ENCODE measurements at regions not wholly inside any gene's neighbourhood (a gene's known extent, or its start where the extent isn't known, plus 50 kb on each side); places are given as distances from the start of the nearest gene placed in this dataset.
A peak's percentile ranks its signal among the peaks of the same experiment; 100 is the strongest.

GRCh38 chr21:43328185-43328957 lies 98.6 kb downstream of the SIK1 start:
- no peak for DNase-seq (ENCODE audit: low read depth in 2 of 2)
- TF ChIP-seq CTCF (IDR thresholded peaks at IDR 0.05; ENCODE audit: low read depth, low read length), result no peak

GRCh38 chr21:43325968-43326715 lies 100.8 kb downstream of the SIK1 start:
- no peak for TF ChIP-seq CTCF (IDR thresholded peaks at IDR 0.05; ENCODE audit: low read depth, low read length)
- no peak for DNase-seq (ENCODE audit: low read depth in 2 of 2)
- H3K4me3 ChIP-seq (replicated peaks in 1 of 2; ENCODE audit: low read depth in 2 of 2, low read length in 2 of 2), result no peak overlapping the region

More at GRCh38 chr21:43328185-43328957, 98.6 kb downstream of the SIK1 start:
- no peak overlapping the region for H3K4me3 ChIP-seq (replicated peaks in 1 of 2; ENCODE audit: low read depth in 2 of 2, low read length in 2 of 2)

- DNase-seq (ENCODE audit: low read depth in 2 of 2), result no peak
- TF ChIP-seq CTCF (IDR thresholded peaks at IDR 0.05; ENCODE audit: low read depth, low read length), result no peak
- H3K4me3 ChIP-seq (replicated peaks in 1 of 2; ENCODE audit: low read depth in 2 of 2, low read length in 2 of 2), result no peak overlapping the region
These were observed 101.9 kb downstream of the SIK1 start for GRCh38 chr21:43325036-43325435.

GRCh38 chr21:43324596-43324995 lies 102.3 kb downstream of the SIK1 start:
- no peak overlapping the region for H3K4me3 ChIP-seq (replicated peaks in 1 of 2; ENCODE audit: low read depth in 2 of 2, low read length in 2 of 2)
- DNase-seq (ENCODE audit: low read depth in 2 of 2), result no peak
- TF ChIP-seq CTCF (IDR thresholded peaks at IDR 0.05; ENCODE audit: low read depth, low read length), result no peak

- DNase-seq (ENCODE audit: low read depth in 2 of 2), result peak in 1 of 2 donors; percentile 41
- TF ChIP-seq CTCF (IDR thresholded peaks at IDR 0.05; ENCODE audit: low read depth, low read length), result no peak
- no peak overlapping the region for H3K4me3 ChIP-seq (replicated peaks in 1 of 2; ENCODE audit: low read depth in 2 of 2, low read length in 2 of 2)
These were observed 103.5 kb downstream of the SIK1 start for GRCh38 chr21:43323244-43324005.

GRCh38 chr21:43322805-43323204 lies 104.1 kb downstream of the SIK1 start:
- H3K4me3 ChIP-seq (replicated peaks in 1 of 2; ENCODE audit: low read depth in 2 of 2, low read length in 2 of 2), result no peak overlapping the region
- DNase-seq (ENCODE audit: low read depth in 2 of 2), result peak in 1 of 2 donors; percentile 22
- TF ChIP-seq CTCF (IDR thresholded peaks at IDR 0.05; ENCODE audit: low read depth, low read length), result no peak
